ENCODE measurements at regions not wholly inside any gene's neighbourhood (a gene's known extent, or its start where the extent isn't known, plus 50 kb on each side); places are given as distances from the start of the nearest gene placed in this dataset.

DNA sequence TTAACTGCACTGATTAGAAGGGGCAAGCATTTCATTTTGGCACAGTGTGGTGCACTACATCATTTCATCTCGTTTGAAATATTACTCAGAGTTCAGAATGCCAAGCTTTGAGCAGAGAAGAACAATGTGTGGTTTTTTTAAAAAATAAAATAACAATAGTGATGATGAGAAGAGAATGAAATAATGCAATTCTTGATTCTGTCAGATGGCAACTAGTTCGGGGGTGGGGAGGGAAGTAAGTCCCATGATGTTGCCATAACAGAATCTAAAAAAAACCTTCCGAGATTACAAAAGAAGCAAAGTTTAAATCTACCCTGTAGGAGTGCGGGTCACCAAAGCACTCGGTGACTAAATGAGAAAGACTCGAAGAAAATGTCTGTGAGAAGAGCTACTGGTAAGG lies 490.4 kb downstream of the NR4A2 start:
- H2AFZ ChIP-seq (ENCODE audit: insufficient read depth, low read length, poor library complexity): no peak overlapping the region
- no peaks in the 10 kb centered on the region for H3K9me3 ChIP-seq (ENCODE audit: insufficient read depth, low read depth, low read length)
- H4K91ac ChIP-seq (ENCODE audit: low read depth, low read length): no peak overlapping the region
- peak; percentile 45 to 82 for DNase-seq
- H3K14ac ChIP-seq (ENCODE audit: low read length): no peak overlapping the region
- no peaks in the 10 kb centered on the region for H3K79me1 ChIP-seq (ENCODE audit: low read length)
- H3K27me3 ChIP-seq (ENCODE audit: insufficient read depth, low read length): no peaks in the 10 kb centered on the region
- no CpG with 5 or more reads among the region's 6 CpGs for WGBS (ENCODE audit: extremely low coverage, insufficient coverage, insufficient read length)
- H3K9ac ChIP-seq (ENCODE audit: low read length): no peak overlapping the region
- H2BK120ac ChIP-seq (ENCODE audit: insufficient read depth, low read length, poor library complexity): no peak overlapping the region
- H3K4me1 ChIP-seq (ENCODE audit: control insufficient read depth in 1 of 2, insufficient read depth in 2 of 2, low read length in 2 of 2): no peaks in the 10 kb centered on the region
- H3K36me3 ChIP-seq (ENCODE audit: control insufficient read depth in 1 of 2, insufficient read depth in 2 of 2, low read length in 2 of 2): no peaks in the 10 kb centered on the region
- no peak overlapping the region for H2BK5ac ChIP-seq (ENCODE audit: low read depth, low read length, poor library complexity)
- no peak overlapping the region for H3K4ac ChIP-seq (ENCODE audit: low read depth, low read length)
- H4K12ac ChIP-seq (ENCODE audit: low read depth, low read length): no peak overlapping the region
- H2AK5ac ChIP-seq (ENCODE audit: low read length): no peak overlapping the region
- H3K27ac ChIP-seq (ENCODE audit: low read depth, low read length): no peak overlapping the region
- H3K4me2 ChIP-seq (ENCODE audit: low read length): peak overlapping the region; percentile 19
- H3K79me2 ChIP-seq (ENCODE audit: control insufficient read depth, insufficient read depth, low read length, poor library complexity): no peaks in the 10 kb centered on the region
- no peak overlapping the region for H3K18ac ChIP-seq (ENCODE audit: low read length)
- no peak overlapping the region for H3K23ac ChIP-seq (ENCODE audit: low read length)
- no peak overlapping the region for H2BK12ac ChIP-seq (ENCODE audit: low read length)
- H4K8ac ChIP-seq (ENCODE audit: low read depth, low read length): no peak overlapping the region
- no peak overlapping the region for H3K4me3 ChIP-seq (ENCODE audit: low read depth, low read length)

DNA sequence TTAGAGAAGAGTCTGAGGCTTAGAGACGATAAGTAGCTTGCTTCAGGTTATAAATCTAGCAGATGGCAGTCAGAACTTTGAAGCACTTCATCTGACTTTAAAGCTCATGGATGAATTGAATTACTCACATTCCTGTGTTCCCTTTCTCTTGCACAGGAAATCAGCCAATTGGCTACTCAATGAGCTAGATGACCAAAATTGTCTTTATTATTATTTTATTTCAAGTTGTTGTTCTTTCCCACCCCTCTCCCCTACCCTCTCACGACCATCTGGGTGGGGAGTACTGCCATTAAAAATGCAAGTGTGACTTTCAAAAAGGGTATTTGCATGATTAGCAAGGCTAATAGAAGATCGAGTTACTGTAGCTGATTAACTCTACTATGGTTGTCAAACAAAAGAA lies 491.1 kb downstream of the NR4A2 start:
- Histone ChIP-seq H3K4me2 (ENCODE audit: low read length) (no peak overlapping the region), H3K27ac (ENCODE audit: low read depth, low read length) (no peak overlapping the region)

GRCh38 chr2:155840661-155841060 lies 491.9 kb downstream of the NR4A2 start:
- Histone ChIP-seq H3K9me3 (ENCODE audit: insufficient read depth, low read depth, low read length) (no peaks in the 10 kb centered on the region), H2BK12ac (ENCODE audit: low read length) (no peak overlapping the region), H4K12ac (ENCODE audit: low read depth, low read length) (no peak overlapping the region), H3K4ac (ENCODE audit: low read depth, low read length) (no peak overlapping the region), H2AK5ac (ENCODE audit: low read length) (no peak overlapping the region), H2AFZ (ENCODE audit: insufficient read depth, low read length, poor library complexity) (no peak overlapping the region), H3K79me2 (ENCODE audit: control insufficient read depth, insufficient read depth, low read length, poor library complexity) (no peaks in the 10 kb centered on the region), H3K36me3 (ENCODE audit: control insufficient read depth in 1 of 2, insufficient read depth in 2 of 2, low read length in 2 of 2) (no peaks in the 10 kb centered on the region), H4K8ac (ENCODE audit: low read depth, low read length) (no peak overlapping the region), H3K4me2 (ENCODE audit: low read length) (no peak overlapping the region), H3K4me1 (ENCODE audit: control insufficient read depth in 1 of 2, insufficient read depth in 2 of 2, low read length in 2 of 2) (no peaks in the 10 kb centered on the region), H3K79me1 (ENCODE audit: low read length) (no peaks in the 10 kb centered on the region), H4K91ac (ENCODE audit: low read depth, low read length) (no peak overlapping the region), H3K14ac (ENCODE audit: low read length) (no peak overlapping the region), H2BK5ac (ENCODE audit: low read depth, low read length, poor library complexity) (no peak overlapping the region), H3K9ac (ENCODE audit: low read length) (no peak overlapping the region), H2BK120ac (ENCODE audit: insufficient read depth, low read length, poor library complexity) (no peak overlapping the region), H3K18ac (ENCODE audit: low read length) (no peak overlapping the region), H3K27me3 (ENCODE audit: insufficient read depth, low read length) (no peaks in the 10 kb centered on the region), H3K23ac (ENCODE audit: low read length) (no peak overlapping the region), H3K4me3 (ENCODE audit: low read depth, low read length) (no peak overlapping the region), H3K27ac (ENCODE audit: low read depth, low read length) (no peak overlapping the region)
- DNase-seq: no peak
- no CpG with 5 or more reads among the region's 1 CpG for WGBS (ENCODE audit: extremely low coverage, insufficient coverage, insufficient read length)

More for the DNA sequence above, 491.1 kb downstream of the NR4A2 start:
- H2BK120ac ChIP-seq (ENCODE audit: insufficient read depth, low read length, poor library complexity): no peak overlapping the region
- no peak overlapping the region for H3K4me3 ChIP-seq (ENCODE audit: low read depth, low read length)
- H2BK12ac ChIP-seq (ENCODE audit: low read length): no peak overlapping the region
- no peak overlapping the region for H2AK5ac ChIP-seq (ENCODE audit: low read length)
- no peak overlapping the region for H3K18ac ChIP-seq (ENCODE audit: low read length)
- no peak for DNase-seq
- WGBS (ENCODE audit: extremely low coverage, insufficient coverage, insufficient read length): no CpG with 5 or more reads among the region's 3 CpGs
- H3K79me1 ChIP-seq (ENCODE audit: low read length): no peaks in the 10 kb centered on the region
- no peak overlapping the region for H4K8ac ChIP-seq (ENCODE audit: low read depth, low read length)
- no peak overlapping the region for H3K23ac ChIP-seq (ENCODE audit: low read length)
- no peak overlapping the region for H2BK5ac ChIP-seq (ENCODE audit: low read depth, low read length, poor library complexity)
- no peak overlapping the region for H2AFZ ChIP-seq (ENCODE audit: insufficient read depth, low read length, poor library complexity)
- no peaks in the 10 kb centered on the region for H3K27me3 ChIP-seq (ENCODE audit: insufficient read depth, low read length)
- no peak overlapping the region for H4K91ac ChIP-seq (ENCODE audit: low read depth, low read length)
- no peaks in the 10 kb centered on the region for H3K79me2 ChIP-seq (ENCODE audit: control insufficient read depth, insufficient read depth, low read length, poor library complexity)
- no peaks in the 10 kb centered on the region for H3K9me3 ChIP-seq (ENCODE audit: insufficient read depth, low read depth, low read length)
- no peak overlapping the region for H3K14ac ChIP-seq (ENCODE audit: low read length)
- no peak overlapping the region for H4K12ac ChIP-seq (ENCODE audit: low read depth, low read length)
- no peak overlapping the region for H3K9ac ChIP-seq (ENCODE audit: low read length)
- no peaks in the 10 kb centered on the region for H3K36me3 ChIP-seq (ENCODE audit: control insufficient read depth in 1 of 2, insufficient read depth in 2 of 2, low read length in 2 of 2)
- H3K4ac ChIP-seq (ENCODE audit: low read depth, low read length): no peak overlapping the region
- H3K4me1 ChIP-seq (ENCODE audit: control insufficient read depth in 1 of 2, insufficient read depth in 2 of 2, low read length in 2 of 2): no peaks in the 10 kb centered on the region

DNA sequence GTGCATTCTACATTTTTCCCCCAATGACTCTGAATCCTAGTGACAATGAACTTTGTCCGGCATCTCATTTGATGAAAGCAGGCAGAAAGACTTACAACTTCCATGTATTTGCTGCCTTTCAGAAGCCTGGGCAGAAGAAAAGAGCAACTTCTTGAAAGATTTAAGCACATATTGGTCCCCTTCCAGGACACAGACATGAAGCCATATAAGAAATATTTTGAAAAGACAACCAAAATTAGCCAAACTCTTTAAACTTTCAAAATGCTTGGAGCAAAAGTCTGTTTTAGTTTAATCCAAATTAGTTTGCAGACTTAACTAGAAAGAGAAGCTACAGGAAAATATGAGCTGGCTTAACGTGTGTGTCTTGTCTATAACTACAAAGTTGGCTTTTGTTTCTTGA lies 492.5 kb downstream of the NR4A2 start:
- no peak overlapping the region for H2BK5ac ChIP-seq (ENCODE audit: low read depth, low read length, poor library complexity)
- no peak overlapping the region for H3K4me3 ChIP-seq (ENCODE audit: low read depth, low read length)
- H3K4ac ChIP-seq (ENCODE audit: low read depth, low read length): no peak overlapping the region
- no peak overlapping the region for H4K8ac ChIP-seq (ENCODE audit: low read depth, low read length)
- no peaks in the 10 kb centered on the region for H3K79me1 ChIP-seq (ENCODE audit: low read length)
- no peak overlapping the region for H3K9ac ChIP-seq (ENCODE audit: low read length)
- no peak overlapping the region for H2AFZ ChIP-seq (ENCODE audit: insufficient read depth, low read length, poor library complexity)
- H3K27me3 ChIP-seq (ENCODE audit: insufficient read depth, low read length): no peaks in the 10 kb centered on the region
- H3K79me2 ChIP-seq (ENCODE audit: control insufficient read depth, insufficient read depth, low read length, poor library complexity): no peaks in the 10 kb centered on the region
- H3K36me3 ChIP-seq (ENCODE audit: control insufficient read depth in 1 of 2, insufficient read depth in 2 of 2, low read length in 2 of 2): no peaks in the 10 kb centered on the region
- DNase-seq: no peak
- H3K4me1 ChIP-seq (ENCODE audit: control insufficient read depth in 1 of 2, insufficient read depth in 2 of 2, low read length in 2 of 2): no peaks in the 10 kb centered on the region
- no peak overlapping the region for H2AK5ac ChIP-seq (ENCODE audit: low read length)
- H4K91ac ChIP-seq (ENCODE audit: low read depth, low read length): no peak overlapping the region
- H3K14ac ChIP-seq (ENCODE audit: low read length): no peak overlapping the region
- H3K4me2 ChIP-seq (ENCODE audit: low read length): no peak overlapping the region
- no peak overlapping the region for H2BK12ac ChIP-seq (ENCODE audit: low read length)
- no peak overlapping the region for H3K23ac ChIP-seq (ENCODE audit: low read length)
- H4K12ac ChIP-seq (ENCODE audit: low read depth, low read length): no peak overlapping the region
- no peak overlapping the region for H3K27ac ChIP-seq (ENCODE audit: low read depth, low read length)
- no peak overlapping the region for H2BK120ac ChIP-seq (ENCODE audit: insufficient read depth, low read length, poor library complexity)
- no CpG with 5 or more reads among the region's 2 CpGs for WGBS (ENCODE audit: extremely low coverage, insufficient coverage, insufficient read length)
- H3K18ac ChIP-seq (ENCODE audit: low read length): no peak overlapping the region
- no peaks in the 10 kb centered on the region for H3K9me3 ChIP-seq (ENCODE audit: insufficient read depth, low read depth, low read length)
